ENCODE measurements at regions not wholly inside any gene's neighbourhood (a gene's known extent, or its start where the extent isn't known, plus 50 kb on each side); places are given as distances from the start of the nearest gene placed in this dataset.

GRCh38 chr5:82329393-82329792 lies 51.2 kb upstream of the RPS23 start:
- ATAC-seq (ENCODE audit: low read depth) = no peak
- DNase-seq (ENCODE audit: low spot score) = no peak

More at GRCh38 chr5:82329393-82329792, 51.2 kb upstream of the RPS23 start:
- no peak overlapping the region for H3K27ac ChIP-seq (ENCODE audit: poor library complexity, severe bottlenecking)
- no peaks in the 10 kb centered on the region for H3K9me3 ChIP-seq (ENCODE audit: severe bottlenecking)
- H3K4me3 ChIP-seq (ENCODE audit: severe bottlenecking) = no peak overlapping the region
- no peaks in the 10 kb centered on the region for H3K4me1 ChIP-seq (ENCODE audit: insufficient read depth, poor library complexity, severe bottlenecking)
- H3K36me3 ChIP-seq (ENCODE audit: low read depth) = no peaks in the 10 kb centered on the region
- no peak for TF ChIP-seq CTCF (IDR thresholded peaks at IDR 0.05; ENCODE audit: poor library complexity, severe bottlenecking)
- no peaks in the 10 kb centered on the region for H3K27me3 ChIP-seq (ENCODE audit: insufficient read depth, poor library complexity, severe bottlenecking)

All from RWPE2 (cell line).